ENCODE measurements at regions not wholly inside any gene's neighbourhood (a gene's known extent, or its start where the extent isn't known, plus 50 kb on each side); places are given as distances from the start of the nearest gene placed in this dataset.
A peak's percentile ranks its signal among the peaks of the same experiment; 100 is the strongest.

DNA sequence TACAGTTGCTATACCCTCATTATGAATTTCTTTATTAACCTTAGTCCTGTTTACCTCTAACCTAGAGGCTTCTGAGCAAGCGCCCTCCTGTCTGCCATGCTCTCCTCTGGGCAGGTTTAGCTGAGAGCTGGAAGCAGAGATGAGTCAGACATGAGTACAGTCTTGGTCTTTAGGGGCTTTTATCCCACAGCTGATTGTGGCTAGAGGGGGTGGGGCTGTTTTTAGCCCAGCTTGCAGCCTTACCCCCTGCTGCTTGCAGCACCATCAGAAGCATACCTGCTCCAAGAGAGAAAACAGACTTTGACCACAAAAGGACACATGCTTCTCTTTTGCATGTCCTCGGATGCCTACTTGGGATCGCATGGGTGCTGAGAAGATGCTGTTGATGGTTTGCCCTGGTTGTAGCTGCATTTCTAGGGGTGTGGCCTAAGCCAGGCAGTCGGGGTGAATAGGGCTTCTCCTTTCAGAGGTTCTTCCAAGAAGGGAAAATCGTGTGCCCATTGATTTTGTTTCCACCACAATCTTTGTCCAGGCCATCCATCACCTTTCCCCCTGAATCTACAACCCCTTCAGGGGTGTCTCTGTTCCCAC lies 115.0 kb upstream of the LGALSL start:
- no peak for DNase-seq (ENCODE audit: low spot score)

DNA sequence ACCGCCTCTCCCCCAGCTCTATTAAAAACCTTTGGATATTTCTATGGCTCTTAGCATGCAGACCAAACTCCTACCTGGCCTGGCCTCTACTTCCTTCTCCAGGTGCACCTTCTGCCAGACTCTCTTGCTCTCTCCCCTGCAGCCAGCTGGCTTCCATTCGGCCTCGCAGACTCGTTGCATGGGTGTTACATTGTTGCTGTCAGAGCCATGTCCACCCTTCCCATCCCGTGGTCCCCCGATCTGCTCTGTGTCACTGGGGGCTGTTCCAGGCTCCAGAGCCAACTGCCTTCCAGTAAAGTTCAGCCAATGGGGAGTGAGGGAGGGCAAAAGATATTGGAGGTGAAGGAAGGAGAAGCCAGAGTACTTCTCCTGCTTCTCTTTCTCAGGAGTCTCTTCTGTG lies 112.5 kb upstream of the LGALSL start:
- DNase-seq (ENCODE audit: low spot score), result no peak

DNA sequence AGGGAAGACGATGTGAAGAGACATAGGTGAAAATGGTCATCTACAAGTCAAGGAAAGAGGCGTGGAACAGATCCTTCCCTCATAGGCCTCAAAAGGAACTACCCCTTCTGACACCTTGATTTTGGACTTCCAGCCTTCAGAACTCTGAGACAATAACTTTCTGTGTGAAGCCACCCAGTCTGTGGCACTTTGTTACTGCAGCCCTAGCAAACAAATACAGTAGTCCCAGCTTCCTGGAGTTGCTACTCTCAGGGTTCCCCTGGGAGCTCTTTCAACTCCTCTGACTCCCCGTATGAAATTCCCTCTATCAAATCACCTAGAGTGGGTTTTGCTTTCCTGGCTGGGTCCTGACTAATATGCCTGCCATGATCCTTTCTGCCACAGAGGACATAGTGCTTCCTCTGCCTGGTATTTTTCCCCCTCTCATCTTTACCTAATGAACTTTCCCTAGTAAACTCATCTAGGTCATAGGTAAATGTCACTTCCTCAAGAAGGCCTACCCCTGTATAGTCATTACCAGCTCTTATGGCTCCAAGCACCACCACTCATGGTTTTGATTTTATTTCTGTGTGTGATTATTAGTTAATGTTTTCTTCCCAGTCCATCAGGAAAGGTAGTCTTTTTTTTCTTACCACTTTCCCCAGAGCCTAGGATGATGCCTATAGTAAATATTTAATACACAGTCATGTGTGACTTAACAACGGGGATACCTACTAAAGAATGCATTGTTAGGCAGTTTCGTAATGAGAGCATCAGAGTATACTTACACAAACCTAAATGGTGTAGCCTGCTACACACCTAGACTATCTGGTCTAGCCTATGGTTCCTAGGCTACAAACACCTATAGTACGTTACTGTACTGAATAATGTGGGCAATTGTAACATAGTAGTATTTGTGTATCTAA lies 111.5 kb upstream of the LGALSL start:
- no peak for DNase-seq (ENCODE audit: low spot score)

- no peak for DNase-seq (ENCODE audit: low spot score)
Observed at GRCh38 chr2:64344999-64345576, 108.9 kb upstream of the LGALSL start.

- no peak for DNase-seq (ENCODE audit: low spot score)
Observed at GRCh38 chr2:64345998-64346397, 108.0 kb upstream of the LGALSL start.

- no peak for DNase-seq (ENCODE audit: low spot score)
Observed at GRCh38 chr2:64348386-64349130, 105.4 kb upstream of the LGALSL start.

DNA sequence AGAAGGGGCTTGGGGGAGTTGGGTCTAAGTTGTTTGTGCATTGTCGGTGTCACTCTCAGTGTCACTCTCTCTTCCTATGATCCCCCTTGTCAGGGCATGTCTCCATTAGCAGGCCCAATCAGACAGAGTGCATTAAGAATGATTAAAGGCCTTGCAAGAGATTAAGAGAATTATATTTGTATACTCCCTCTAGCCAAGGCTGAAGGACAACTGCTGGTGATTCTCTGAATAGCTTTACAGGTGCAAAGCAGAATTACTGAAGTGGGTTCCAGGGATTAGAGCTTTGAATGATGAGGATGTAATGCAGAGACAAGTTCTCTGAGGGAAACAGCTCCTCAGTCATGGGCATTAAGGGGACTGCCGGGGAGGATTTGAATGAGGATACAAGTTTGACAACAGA lies 104.8 kb upstream of the LGALSL start:
- no peak for DNase-seq (ENCODE audit: low spot score)

DNA sequence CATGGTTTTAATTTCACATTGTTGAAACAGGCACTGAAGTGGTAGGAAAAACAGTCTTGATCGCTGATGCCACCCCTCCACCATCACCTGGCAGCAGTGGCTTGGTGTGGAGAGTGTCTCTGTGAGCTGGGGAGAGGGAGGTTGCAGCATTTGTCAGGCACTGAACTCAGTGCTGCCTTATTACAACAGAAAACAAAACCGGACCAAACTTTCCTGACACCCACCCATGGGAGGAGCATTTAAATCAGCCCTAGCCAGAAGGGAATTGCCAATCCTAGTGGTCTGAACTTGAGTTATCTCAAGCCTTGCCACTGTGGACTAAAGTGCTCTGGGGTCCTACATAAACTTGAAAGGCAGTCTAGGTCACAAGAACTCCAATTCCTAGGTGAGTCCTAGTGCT lies 103.0 kb upstream of the LGALSL start:
- no peak for DNase-seq (ENCODE audit: low spot score)

DNA sequence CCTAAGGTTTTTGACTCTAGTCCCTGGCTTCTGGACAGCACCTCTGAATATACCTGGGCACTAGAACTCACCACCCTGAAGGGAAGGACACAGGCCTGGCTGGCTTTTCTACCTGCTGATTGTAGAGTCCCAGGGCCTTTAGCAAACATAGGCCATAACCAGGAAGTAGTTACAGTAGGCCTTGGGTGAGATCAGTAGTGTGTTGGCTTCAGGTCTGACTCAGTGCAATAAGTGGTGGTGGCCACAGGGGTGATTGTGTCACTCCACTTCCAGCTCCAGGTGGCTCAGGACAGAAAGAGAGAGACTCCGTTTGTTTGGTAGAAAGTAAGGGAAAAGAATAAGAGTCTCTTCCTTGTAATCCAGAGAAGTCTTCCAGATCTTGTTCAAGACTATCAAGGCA lies 101.7 kb upstream of the LGALSL start:
- no peak for DNase-seq (ENCODE audit: low spot score)

GRCh38 chr2:64354857-64355680 lies 98.9 kb upstream of the LGALSL start:
- DNase-seq (ENCODE audit: low spot score), result peak; percentile 55

GRCh38 chr2:64356906-64357305 lies 97.1 kb upstream of the LGALSL start:
- DNase-seq (ENCODE audit: low spot score), result no peak

DNA sequence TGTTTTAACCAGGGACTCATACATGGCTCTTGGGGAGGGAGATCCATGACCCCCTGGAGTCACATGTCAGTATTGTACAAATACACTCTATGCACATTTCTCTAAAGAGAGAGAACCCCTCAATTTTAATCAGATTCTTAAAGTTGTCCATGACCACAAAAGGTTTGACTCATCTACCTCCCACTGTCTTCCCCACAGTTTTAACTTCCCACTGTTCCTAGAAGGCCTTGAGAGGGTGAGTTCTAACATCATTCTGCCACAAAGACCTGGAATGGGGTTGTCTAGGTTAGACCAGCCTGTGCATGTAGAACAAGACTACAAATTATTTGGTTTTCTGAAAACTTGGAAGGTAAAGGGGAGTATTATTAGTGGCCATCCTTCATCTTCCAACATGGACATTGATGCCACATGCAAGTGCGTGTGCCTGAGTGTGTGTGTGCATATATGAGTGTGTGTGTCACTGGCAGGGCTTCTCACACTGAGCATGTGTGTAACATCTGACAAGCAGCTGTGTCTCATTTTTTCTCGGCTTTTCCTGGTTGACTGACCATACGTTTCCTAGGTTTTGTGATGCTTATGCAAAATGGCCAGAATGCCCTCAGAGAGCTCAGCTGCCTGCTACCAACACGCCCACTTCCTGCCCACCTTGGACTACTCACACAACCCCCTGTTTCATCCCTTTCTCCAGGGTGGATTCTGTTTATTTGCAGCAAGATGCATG lies 94.6 kb upstream of the LGALSL start:
- DNase-seq (ENCODE audit: low spot score), result no peak

GRCh38 chr2:64359892-64360657 lies 93.9 kb upstream of the LGALSL start:
- DNase-seq (ENCODE audit: low spot score), result peak; percentile 89

GRCh38 chr2:64361151-64361938 lies 92.6 kb upstream of the LGALSL start:
- no peak for DNase-seq (ENCODE audit: low spot score)

DNA sequence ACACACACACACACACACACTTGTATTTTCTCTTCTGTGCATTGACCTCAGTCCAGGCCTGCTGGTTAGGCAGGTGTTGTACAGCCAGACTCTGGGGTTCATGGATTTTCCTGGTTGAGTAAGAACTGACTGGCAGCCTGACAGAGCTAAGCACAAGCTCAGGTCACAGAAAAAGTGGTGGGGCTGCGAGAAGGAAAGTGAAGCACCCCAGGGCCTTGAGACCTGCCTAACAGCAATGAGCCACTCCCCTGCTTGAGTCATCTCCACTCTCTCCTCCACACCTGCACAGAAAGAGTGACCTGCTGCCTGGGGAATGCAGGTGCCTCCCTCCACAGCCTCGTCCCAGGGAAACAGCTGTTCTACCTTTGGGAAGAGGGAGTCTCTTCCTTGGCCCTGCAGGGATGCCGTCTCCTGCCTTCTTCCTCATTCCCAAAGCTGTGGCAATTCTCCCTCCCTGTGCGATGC lies 91.4 kb upstream of the LGALSL start:
- no peak for DNase-seq (ENCODE audit: low spot score)

GRCh38 chr2:64363140-64363539 lies 90.8 kb upstream of the LGALSL start:
- no peak for DNase-seq (ENCODE audit: low spot score)

- DNase-seq (ENCODE audit: low spot score), result no peak
Observed at GRCh38 chr2:64363848-64364247, 90.1 kb upstream of the LGALSL start.

GRCh38 chr2:64367444-64368232 lies 86.3 kb upstream of the LGALSL start:
- DNase-seq (ENCODE audit: low spot score), result no peak

Data from hepatic stellate cell (primary cell).